DND-41 (cell line): ENCODE measurements at regions not wholly inside any gene's neighbourhood (a gene's known extent, or its start where the extent isn't known, plus 50 kb on each side); places are given as distances from the start of the nearest gene placed in this dataset.

ENCODE experiments used
- ATAC-seq: fragments of 200-7000 bp; cut with Tn5 transposase; 3 replicates; pipeline ENCODE4 v1.9.1; 2021; ENCODE audit warnings: low read depth; ENCODE audit not compliant: insufficient read depth
- DNase-seq: peaks from one replicate; pipeline ENCODE4 v3.0.0-alpha.2; 2020
- H2AFZ ChIP-seq: 2 replicates; pipeline ENCODE4 v1.6.0; 2012; ENCODE audit warnings: low read depth, low read length
- H3K27ac ChIP-seq: 2 replicates; pipeline ENCODE4 v1.5.1; 2012; ENCODE audit warnings: low read length, inconsistent platforms
- H3K27me3 ChIP-seq: fragments of 200-600 bp; sonication (generic); 2 replicates; pipeline ENCODE4 v1.6.0; 2012; ENCODE audit warnings: low read length, mild to moderate bottlenecking, inconsistent platforms; ENCODE audit not compliant: insufficient read depth, poor library complexity
- H3K36me3 ChIP-seq: 2 replicates; pipeline ENCODE4 v1.5.1; 2012; ENCODE audit warnings: low read length, inconsistent platforms; ENCODE audit not compliant: insufficient read depth
- H3K4me1 ChIP-seq: 2 replicates; pipeline ENCODE4 v1.5.1; 2012; ENCODE audit warnings: mild to moderate bottlenecking, low read length; ENCODE audit not compliant: insufficient read depth
- H3K4me2 ChIP-seq: 2 replicates; pipeline ENCODE4 v1.6.0; 2012; ENCODE audit warnings: mild to moderate bottlenecking, moderate library complexity, low read length, inconsistent platforms; ENCODE audit not compliant: insufficient read depth
- H3K4me3 ChIP-seq, 2 experiments: fragments of 200-600 bp in 1 of 2; shearing (Covaris generic) in 1 of 2; 2 replicates each; pipeline ENCODE4 v1.5.1; 2012 to 2016; ENCODE audit warnings: inconsistent platforms in 2 of 2, low read length in 2 of 2, mild to moderate bottlenecking in 2 of 2, low read depth in 1 of 2, moderate library complexity in 1 of 2
- H3K79me2 ChIP-seq: 2 replicates; pipeline ENCODE4 v1.6.0; 2012; ENCODE audit warnings: low read length, inconsistent platforms; ENCODE audit not compliant: insufficient read depth
- H3K9ac ChIP-seq: 2 replicates; pipeline ENCODE4 v1.6.0; 2012; ENCODE audit warnings: low read depth, mild to moderate bottlenecking, inconsistent platforms, low read length, moderate library complexity
- H3K9me3 ChIP-seq: 2 replicates; pipeline ENCODE4 v1.5.1; 2012; ENCODE audit warnings: low read length, moderate library complexity, mild to moderate bottlenecking, inconsistent platforms; ENCODE audit not compliant: insufficient read depth, severe bottlenecking
- H4K20me1 ChIP-seq: 2 replicates; pipeline ENCODE4 v1.6.0; 2012; ENCODE audit warnings: low read length; ENCODE audit not compliant: insufficient read depth
- EZH2 ChIP-seq: IDR thresholded peaks from 3 replicates; pipeline ENCODE4 v1.6.1; 2012; ENCODE audit warnings: borderline replicate concordance, low read depth, mild to moderate bottlenecking, moderate library complexity, low read length, inconsistent platforms; ENCODE audit not compliant: severe bottlenecking
- TF ChIP-seq, protein P1 (sequence below): IDR thresholded peaks from 2 replicates; pipeline ENCODE4 v1.5.1; 2012; ENCODE audit warnings: borderline replicate concordance, low read length, moderate library complexity, mild to moderate bottlenecking; ENCODE audit not compliant: poor library complexity, severe bottlenecking; ENCODE audit errors: extremely low read depth

DNA sequence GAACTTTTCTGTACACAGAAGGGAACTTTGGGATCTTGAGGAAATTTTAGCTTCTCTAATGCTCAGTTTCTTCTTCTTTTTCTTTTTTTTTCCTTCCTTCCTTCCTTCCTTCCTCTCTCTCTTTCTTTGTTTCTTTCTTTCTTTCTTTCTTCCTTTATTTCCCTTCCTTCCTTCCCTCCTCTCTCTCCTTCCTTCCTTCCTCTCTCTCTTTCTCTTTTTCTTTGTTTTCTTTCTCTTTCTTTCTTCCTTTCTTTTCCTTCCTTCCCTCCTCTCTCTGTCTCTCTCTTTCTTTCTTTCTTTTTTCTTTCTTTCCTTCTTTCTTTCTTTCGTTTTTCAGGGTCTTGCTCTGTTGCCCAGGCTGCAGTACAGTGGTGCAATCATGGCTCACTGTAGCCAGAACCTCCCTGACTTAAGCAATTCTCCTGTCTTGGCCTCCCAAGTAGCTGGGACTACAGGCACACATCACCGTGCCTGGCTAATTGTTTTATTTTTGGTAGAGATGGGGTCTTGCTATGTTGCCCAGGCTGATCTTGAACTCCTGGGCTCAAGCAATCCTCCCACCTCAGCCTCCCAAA is 58.6 kb upstream of the SDK1 start:
- Histone ChIP-seq H3K4me2 (no peak overlapping the region), H3K27ac (no peak overlapping the region), H3K79me2 (no peaks in the 10 kb centered on the region), H3K9ac (no peak overlapping the region), H3K4me1 (no peaks in the 10 kb centered on the region), H2AFZ (no peak overlapping the region), H3K4me3 (no peak overlapping the region), H3K9me3 (peaks cover 6% of the 10 kb centered on the region), H3K36me3 (no peaks in the 10 kb centered on the region), H4K20me1 (no peaks in the 10 kb centered on the region), H3K27me3 (no peaks in the 10 kb centered on the region)
- no peak for TF ChIP-seq EZH2
- TF ChIP-seq, protein P1, sequence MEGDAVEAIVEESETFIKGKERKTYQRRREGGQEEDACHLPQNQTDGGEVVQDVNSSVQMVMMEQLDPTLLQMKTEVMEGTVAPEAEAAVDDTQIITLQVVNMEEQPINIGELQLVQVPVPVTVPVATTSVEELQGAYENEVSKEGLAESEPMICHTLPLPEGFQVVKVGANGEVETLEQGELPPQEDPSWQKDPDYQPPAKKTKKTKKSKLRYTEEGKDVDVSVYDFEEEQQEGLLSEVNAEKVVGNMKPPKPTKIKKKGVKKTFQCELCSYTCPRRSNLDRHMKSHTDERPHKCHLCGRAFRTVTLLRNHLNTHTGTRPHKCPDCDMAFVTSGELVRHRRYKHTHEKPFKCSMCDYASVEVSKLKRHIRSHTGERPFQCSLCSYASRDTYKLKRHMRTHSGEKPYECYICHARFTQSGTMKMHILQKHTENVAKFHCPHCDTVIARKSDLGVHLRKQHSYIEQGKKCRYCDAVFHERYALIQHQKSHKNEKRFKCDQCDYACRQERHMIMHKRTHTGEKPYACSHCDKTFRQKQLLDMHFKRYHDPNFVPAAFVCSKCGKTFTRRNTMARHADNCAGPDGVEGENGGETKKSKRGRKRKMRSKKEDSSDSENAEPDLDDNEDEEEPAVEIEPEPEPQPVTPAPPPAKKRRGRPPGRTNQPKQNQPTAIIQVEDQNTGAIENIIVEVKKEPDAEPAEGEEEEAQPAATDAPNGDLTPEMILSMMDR, result no peak
- no peak for ATAC-seq
- DNase-seq, result no peak

DNA sequence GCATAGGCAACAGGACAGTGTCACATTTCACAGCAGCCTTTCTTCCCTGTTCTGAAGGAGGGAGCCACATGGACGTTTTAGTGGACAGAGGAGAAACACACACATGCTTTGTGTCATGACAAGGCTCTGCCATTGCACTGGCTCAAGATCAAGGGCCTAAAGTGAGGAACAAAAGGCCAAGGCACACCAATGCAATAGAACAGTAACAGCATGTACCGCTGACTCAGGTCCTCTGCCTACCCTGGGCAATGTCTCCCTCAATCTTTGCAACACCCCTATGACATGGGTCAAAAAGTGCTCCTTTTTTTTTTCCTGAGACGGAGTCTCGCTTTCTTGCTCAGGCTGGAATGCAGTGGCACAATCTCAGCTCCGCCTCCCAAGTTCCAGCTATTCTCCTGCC is 57.8 kb upstream of the SDK1 start:
- H3K4me2 ChIP-seq, result no peak overlapping the region

DNA sequence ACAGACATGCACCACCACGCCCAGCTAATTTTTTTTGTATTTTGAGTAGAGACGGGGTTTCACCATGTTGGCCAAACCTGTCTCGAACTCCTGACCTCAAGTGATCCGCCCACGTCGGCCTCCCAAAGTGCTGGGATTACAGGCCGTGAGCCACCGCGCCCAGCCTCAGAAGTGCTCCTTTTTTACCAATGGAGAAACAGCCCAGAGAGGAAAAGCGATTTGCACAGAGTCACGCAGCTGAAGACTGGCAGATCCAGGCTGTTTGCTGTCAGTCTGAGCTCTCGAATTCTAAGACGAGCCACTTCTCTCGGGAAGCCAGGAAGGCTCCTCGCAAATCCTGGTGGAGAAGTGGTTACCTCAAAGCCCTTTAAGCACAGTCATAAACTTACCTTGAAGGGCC is 57.4 kb upstream of the SDK1 start:
- no peak overlapping the region for H3K27ac ChIP-seq
- DNase-seq, result no peak
- no peak overlapping the region for H3K4me3 ChIP-seq
- H3K9ac ChIP-seq, result no peak overlapping the region
- no peaks in the 10 kb centered on the region for H3K36me3 ChIP-seq
- no peak overlapping the region for H2AFZ ChIP-seq
- peaks cover 6% of the 10 kb centered on the region for H3K9me3 ChIP-seq
- H3K79me2 ChIP-seq, result no peaks in the 10 kb centered on the region
- H4K20me1 ChIP-seq, result no peaks in the 10 kb centered on the region
- H3K4me1 ChIP-seq, result no peaks in the 10 kb centered on the region
- ATAC-seq, result no peak
- no peak overlapping the region for H3K4me2 ChIP-seq
- TF ChIP-seq, protein P1, result no peak
- TF ChIP-seq EZH2, result no peak
- peaks cover under 1% of the 10 kb centered on the region for H3K27me3 ChIP-seq

More for the DNA sequence above, 57.8 kb upstream of the SDK1 start:
- H3K4me1 ChIP-seq, result no peaks in the 10 kb centered on the region
- no peaks in the 10 kb centered on the region for H3K79me2 ChIP-seq
- no peaks in the 10 kb centered on the region for H3K27me3 ChIP-seq
- H3K27ac ChIP-seq, result no peak overlapping the region
- no peak overlapping the region for H2AFZ ChIP-seq
- DNase-seq (no peak), ATAC-seq (no peak)
- H3K36me3 ChIP-seq, result no peaks in the 10 kb centered on the region
- TF ChIP-seq, protein P1, result no peak
- no peak for TF ChIP-seq EZH2
- H4K20me1 ChIP-seq, result no peaks in the 10 kb centered on the region
- H3K4me3 ChIP-seq, result no peak overlapping the region
- H3K9me3 ChIP-seq, result peaks cover 6% of the 10 kb centered on the region
- H3K9ac ChIP-seq, result no peak overlapping the region
